ENCODE measurements at regions not wholly inside any gene's neighbourhood (a gene's known extent, or its start where the extent isn't known, plus 50 kb on each side); places are given as distances from the start of the nearest gene placed in this dataset.

DNA sequence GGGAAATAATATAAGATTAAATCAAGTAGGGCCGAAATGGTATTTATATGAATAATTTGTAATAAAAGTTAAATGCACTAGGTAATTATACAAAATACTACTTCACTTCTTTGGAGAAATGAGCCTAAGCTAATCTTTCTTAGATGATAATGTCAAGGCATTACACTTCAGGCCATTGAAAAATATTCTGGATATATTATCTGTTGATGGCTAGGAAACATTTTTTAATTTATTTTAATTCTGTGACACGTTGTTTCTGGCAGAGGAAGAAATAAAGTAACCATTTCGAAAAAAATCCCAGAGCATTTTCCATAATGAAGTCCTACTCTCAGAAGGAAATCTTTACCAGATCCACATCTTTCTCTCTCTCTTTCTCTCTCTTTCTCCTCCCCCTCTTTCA, 133.9 kb downstream of the MMUT start:
- no peak for DNase-seq
- H3K9me3 ChIP-seq = no peaks in the 10 kb centered on the region
- H3K4me1 ChIP-seq = no peaks in the 10 kb centered on the region
- TF ChIP-seq POLR2AphosphoS5 (IDR thresholded peaks at IDR 0.05) = no peak
- TF ChIP-seq EP300 (IDR thresholded peaks at IDR 0.05) = no peak
- TF ChIP-seq, protein P1, sequence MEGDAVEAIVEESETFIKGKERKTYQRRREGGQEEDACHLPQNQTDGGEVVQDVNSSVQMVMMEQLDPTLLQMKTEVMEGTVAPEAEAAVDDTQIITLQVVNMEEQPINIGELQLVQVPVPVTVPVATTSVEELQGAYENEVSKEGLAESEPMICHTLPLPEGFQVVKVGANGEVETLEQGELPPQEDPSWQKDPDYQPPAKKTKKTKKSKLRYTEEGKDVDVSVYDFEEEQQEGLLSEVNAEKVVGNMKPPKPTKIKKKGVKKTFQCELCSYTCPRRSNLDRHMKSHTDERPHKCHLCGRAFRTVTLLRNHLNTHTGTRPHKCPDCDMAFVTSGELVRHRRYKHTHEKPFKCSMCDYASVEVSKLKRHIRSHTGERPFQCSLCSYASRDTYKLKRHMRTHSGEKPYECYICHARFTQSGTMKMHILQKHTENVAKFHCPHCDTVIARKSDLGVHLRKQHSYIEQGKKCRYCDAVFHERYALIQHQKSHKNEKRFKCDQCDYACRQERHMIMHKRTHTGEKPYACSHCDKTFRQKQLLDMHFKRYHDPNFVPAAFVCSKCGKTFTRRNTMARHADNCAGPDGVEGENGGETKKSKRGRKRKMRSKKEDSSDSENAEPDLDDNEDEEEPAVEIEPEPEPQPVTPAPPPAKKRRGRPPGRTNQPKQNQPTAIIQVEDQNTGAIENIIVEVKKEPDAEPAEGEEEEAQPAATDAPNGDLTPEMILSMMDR (IDR thresholded peaks at IDR 0.05) = no peak
- TF ChIP-seq POLR2A (IDR thresholded peaks at IDR 0.05) = no peak
- no peak overlapping the region for H3K4me3 ChIP-seq
- H3K36me3 ChIP-seq = no peaks in the 10 kb centered on the region
- no peaks in the 10 kb centered on the region for H3K27me3 ChIP-seq
- WGBS, 2 donors = 65 to 72% methylated on average over 3 of the region's 3 CpGs
- ATAC-seq (ENCODE audit: low FRiP score in 2 of 2) = no peak
- no peak overlapping the region for H3K27ac ChIP-seq

DNA sequence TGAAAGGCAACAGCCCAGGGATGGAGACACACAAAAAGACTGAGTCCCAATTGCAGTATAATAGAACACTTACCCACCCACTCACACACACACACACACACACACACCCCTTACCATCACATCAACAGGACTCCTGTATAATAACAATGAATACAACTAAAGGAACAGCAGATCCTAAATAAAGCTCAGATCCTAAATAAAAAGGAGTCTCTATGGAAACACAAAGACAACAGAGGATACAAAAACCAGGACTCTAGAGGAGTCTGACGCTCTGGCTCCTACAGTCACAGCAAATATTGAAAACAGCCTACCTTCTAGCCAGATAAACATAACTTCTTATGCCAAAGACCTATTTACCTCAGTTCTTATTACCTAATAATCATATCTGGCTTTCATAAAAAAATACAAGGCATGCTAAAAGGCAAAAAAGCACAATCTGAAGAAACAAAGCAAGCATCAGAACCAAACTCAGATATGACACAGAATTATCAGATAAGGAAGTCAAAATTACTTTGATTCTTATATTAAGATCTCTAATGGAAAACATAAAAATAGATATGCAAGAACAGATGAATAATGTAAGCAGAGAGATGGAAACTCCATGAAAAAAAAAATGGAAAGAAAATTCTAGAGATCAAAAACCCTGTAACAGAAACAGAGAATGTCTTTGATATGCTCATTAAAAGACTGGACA, 134.9 kb downstream of the MMUT start:
- ATAC-seq (ENCODE audit: low FRiP score in 2 of 2) = no peak
- Histone ChIP-seq H3K36me3 (no peaks in the 10 kb centered on the region), H3K9me3 (no peaks in the 10 kb centered on the region), H3K4me1 (no peaks in the 10 kb centered on the region), H3K27me3 (no peaks in the 10 kb centered on the region), H3K27ac (no peak overlapping the region), H3K4me3 (no peak overlapping the region)
- WGBS, 2 donors = 61 to 73% methylated on average over 1 of the region's 1 CpG
- no peak for TF ChIP-seq EP300 (IDR thresholded peaks at IDR 0.05)
- TF ChIP-seq, protein P1 (IDR thresholded peaks at IDR 0.05) = no peak
- TF ChIP-seq POLR2A (IDR thresholded peaks at IDR 0.05) = no peak
- no peak for TF ChIP-seq POLR2AphosphoS5 (IDR thresholded peaks at IDR 0.05)
- no peak for DNase-seq

DNA sequence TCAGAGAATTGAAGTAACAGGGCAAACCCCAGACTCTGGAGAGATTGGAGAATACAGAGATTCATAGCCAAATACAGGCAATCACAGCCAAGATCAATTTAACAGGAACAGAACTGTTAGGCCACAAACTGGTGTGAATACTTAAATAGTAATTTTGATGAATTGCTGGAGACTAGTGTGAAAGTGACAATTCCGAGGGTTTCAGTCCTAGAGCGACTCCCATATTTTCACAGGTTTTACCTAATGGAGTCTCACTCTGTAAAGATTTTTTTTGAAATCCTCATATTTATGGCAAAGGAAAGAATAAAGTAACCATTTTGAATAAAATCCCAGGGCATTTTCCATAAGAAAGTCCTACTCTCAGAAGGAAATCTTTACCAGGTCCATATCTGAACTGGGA, 135.5 kb downstream of the MMUT start:
- Histone ChIP-seq H3K4me1 (peaks cover 0 to under 1% (median 0%) of the 10 kb centered on the region in 4 donors), H3K27me3 (no peaks in the 10 kb centered on the region), H3K36me3 (no peaks in the 10 kb centered on the region), H3K27ac (no peak overlapping the region), H3K9me3 (no peaks in the 10 kb centered on the region), H3K4me3 (no peak overlapping the region)
- DNase-seq (no peak), ATAC-seq (ENCODE audit: low FRiP score in 2 of 2) (no peak)
- 84 to 91% methylated on average over 2 of the region's 2 CpGs for WGBS, 2 donors
- no peak for TF ChIP-seq POLR2AphosphoS5 (IDR thresholded peaks at IDR 0.05)
- TF ChIP-seq POLR2A (IDR thresholded peaks at IDR 0.05) = no peak
- TF ChIP-seq EP300 (IDR thresholded peaks at IDR 0.05) = no peak
- TF ChIP-seq, protein P1 (IDR thresholded peaks at IDR 0.05) = no peak

DNA sequence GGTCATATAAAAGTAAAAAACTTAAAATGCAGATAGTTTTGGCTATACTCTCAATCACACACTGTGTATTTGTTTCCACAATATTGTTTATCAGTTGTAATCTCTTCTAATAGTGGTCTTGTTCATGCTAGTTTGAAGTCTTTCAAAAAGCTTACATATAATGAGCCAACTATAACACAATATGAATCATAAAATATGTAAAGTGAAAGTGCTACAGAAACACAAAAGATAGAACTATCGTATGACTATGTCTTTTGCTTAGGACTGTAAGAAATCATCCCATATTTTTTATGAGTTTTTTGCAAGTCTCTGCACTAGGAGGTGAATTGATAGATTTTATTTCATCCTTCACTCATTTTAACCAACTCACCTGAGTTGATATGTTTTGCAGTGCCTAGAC, 136.0 kb downstream of the MMUT start:
- ATAC-seq (ENCODE audit: low FRiP score in 2 of 2) (no peak), DNase-seq (no peak)
- H3K9me3 ChIP-seq = no peaks in the 10 kb centered on the region
- TF ChIP-seq POLR2A (IDR thresholded peaks at IDR 0.05) (no peak), POLR2AphosphoS5 (IDR thresholded peaks at IDR 0.05) (no peak), EP300 (IDR thresholded peaks at IDR 0.05) (no peak)
- TF ChIP-seq, protein P1 (IDR thresholded peaks at IDR 0.05) = no peak
- no peaks in the 10 kb centered on the region for H3K36me3 ChIP-seq
- H3K27me3 ChIP-seq = no peaks in the 10 kb centered on the region
- H3K4me3 ChIP-seq = no peak overlapping the region
- 41 to 73% methylated on average over 1 of the region's 1 CpG for WGBS, 2 donors
- peaks cover 0 to 6% (median 0%) of the 10 kb centered on the region in 4 donors for H3K4me1 ChIP-seq
- H3K27ac ChIP-seq = no peak overlapping the region

DNA sequence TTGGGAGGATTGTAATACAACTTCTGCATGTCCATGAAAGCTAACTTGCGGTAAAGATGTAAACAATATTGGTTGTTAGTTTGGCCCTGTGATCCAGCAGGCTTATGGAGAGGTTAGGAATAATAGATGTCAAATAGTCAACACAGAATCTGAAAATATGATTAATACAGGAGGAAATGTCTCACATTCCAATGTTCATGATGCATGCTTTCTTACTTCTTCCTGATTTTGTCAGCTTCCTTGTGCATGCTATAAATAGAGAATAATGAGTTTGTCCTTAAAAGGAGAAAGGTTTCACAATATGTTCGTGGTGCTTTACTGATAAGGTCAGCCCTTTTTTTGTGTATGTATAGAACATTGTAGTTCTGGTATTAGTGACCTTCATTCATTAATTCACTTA, 136.7 kb downstream of the MMUT start:
- H3K27me3 ChIP-seq = no peaks in the 10 kb centered on the region
- no peaks in the 10 kb centered on the region for H3K9me3 ChIP-seq
- H3K27ac ChIP-seq = no peak overlapping the region
- ATAC-seq (ENCODE audit: low FRiP score in 2 of 2) = no peak
- peaks cover 0 to 6% (median 0%) of the 10 kb centered on the region in 4 donors for H3K4me1 ChIP-seq
- no peaks in the 10 kb centered on the region for H3K36me3 ChIP-seq
- TF ChIP-seq EP300 (IDR thresholded peaks at IDR 0.05) = no peak
- TF ChIP-seq POLR2AphosphoS5 (IDR thresholded peaks at IDR 0.05) = no peak
- no peak for TF ChIP-seq POLR2A (IDR thresholded peaks at IDR 0.05)
- TF ChIP-seq, protein P1 (IDR thresholded peaks at IDR 0.05) = no peak
- no peak overlapping the region for H3K4me3 ChIP-seq
- no peak for DNase-seq
- WGBS, 2 donors = 0 to 1% methylated on average over 2 of the region's 2 CpGs
